ENCODE measurements at regions not wholly inside any gene's neighbourhood (a gene's known extent, or its start where the extent isn't known, plus 50 kb on each side); places are given as distances from the start of the nearest gene placed in this dataset.

DNA sequence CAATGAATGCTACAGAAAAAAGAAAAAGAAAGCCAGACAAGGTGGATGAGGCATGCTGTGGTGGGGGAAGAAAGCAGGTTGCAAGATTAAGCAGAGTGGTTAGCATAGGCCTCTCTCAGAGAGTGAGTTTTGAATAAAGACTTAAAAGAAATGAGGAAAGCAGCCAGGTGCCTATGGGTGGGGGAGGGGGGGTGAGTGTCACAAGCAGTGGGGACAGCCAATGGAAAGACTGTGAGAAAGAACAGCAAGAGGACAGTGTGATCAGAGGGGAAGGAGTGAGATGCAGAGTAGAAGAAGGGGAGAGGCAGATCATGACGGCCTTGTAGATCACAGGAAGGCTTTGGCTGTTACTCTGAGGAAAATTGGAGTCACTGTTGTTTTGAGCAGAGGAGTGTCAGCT is 162.5 kb downstream of the SOX3 start:
- no peaks in the 10 kb centered on the region for H3K9me3 ChIP-seq
- intact Hi-C loops (cut with DNase I) = no loop called here
- TF ChIP-seq, protein P1, sequence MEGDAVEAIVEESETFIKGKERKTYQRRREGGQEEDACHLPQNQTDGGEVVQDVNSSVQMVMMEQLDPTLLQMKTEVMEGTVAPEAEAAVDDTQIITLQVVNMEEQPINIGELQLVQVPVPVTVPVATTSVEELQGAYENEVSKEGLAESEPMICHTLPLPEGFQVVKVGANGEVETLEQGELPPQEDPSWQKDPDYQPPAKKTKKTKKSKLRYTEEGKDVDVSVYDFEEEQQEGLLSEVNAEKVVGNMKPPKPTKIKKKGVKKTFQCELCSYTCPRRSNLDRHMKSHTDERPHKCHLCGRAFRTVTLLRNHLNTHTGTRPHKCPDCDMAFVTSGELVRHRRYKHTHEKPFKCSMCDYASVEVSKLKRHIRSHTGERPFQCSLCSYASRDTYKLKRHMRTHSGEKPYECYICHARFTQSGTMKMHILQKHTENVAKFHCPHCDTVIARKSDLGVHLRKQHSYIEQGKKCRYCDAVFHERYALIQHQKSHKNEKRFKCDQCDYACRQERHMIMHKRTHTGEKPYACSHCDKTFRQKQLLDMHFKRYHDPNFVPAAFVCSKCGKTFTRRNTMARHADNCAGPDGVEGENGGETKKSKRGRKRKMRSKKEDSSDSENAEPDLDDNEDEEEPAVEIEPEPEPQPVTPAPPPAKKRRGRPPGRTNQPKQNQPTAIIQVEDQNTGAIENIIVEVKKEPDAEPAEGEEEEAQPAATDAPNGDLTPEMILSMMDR (IDR thresholded peaks at IDR 0.05) = no peak
- H3K27ac ChIP-seq = no peak overlapping the region
- H3K4me1 ChIP-seq = no peaks in the 10 kb centered on the region
- H3K36me3 ChIP-seq = no peaks in the 10 kb centered on the region
- DNase-seq (ENCODE audit: low spot score in 2 of 2) = no peak
- no peak overlapping the region for H3K4me3 ChIP-seq
- no peaks in the 10 kb centered on the region for H3K27me3 ChIP-seq

DNA sequence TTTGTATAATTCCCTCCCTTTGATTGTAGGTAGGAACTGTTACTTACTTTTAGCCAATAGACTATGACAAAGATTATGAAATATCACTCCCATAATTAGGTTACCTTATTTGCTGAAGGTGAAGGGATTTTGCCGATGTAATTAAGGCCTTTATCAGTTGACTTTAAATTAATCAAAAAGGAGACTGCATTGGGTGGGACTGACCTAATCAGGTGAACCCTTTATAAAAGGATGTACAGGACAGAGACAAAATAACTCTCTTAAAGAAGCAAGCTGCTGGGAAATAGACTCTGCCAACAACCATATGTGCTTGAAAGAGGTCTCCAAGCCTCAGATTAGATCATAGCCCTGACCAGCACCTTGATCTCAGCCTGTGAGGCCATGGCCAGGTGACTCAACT is 167.6 kb downstream of the SOX3 start:
- H3K4me3 ChIP-seq = no peak overlapping the region
- no peak for DNase-seq (ENCODE audit: low spot score in 2 of 2)

DNA sequence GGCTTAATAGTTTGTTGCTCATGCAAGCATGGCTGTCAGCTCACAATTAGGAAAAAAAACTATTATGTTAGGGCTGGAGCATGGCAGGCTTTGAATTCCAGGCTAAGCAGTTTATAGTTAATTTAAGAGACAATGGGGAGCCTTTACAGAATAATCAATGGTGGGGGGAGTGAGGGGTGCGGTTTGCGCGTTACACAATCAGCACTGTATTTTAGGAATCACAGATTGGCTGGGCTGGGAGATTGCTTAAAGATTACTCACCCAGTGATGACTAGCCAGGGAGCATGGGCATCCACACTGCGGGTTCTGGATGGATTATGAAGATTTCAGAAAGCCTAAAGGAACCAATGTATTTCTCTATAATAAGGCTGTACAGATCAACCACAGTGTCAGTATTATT is 186.6 kb downstream of the SOX3 start:
- no peaks in the 10 kb centered on the region for H3K27me3 ChIP-seq
- H3K4me3 ChIP-seq = no peak overlapping the region
- H3K27ac ChIP-seq = no peak overlapping the region
- H3K4me1 ChIP-seq = no peaks in the 10 kb centered on the region
- no peak for DNase-seq (ENCODE audit: low spot score in 2 of 2)
- no peaks in the 10 kb centered on the region for H3K9me3 ChIP-seq
- no peaks in the 10 kb centered on the region for H3K36me3 ChIP-seq
- intact Hi-C loops (cut with DNase I) = no loop called here
- TF ChIP-seq, protein P1 (IDR thresholded peaks at IDR 0.05) = no peak

More for the DNA sequence above, 167.6 kb downstream of the SOX3 start:
- Histone ChIP-seq H3K36me3 (no peaks in the 10 kb centered on the region), H3K4me1 (no peaks in the 10 kb centered on the region), H3K27me3 (no peaks in the 10 kb centered on the region), H3K27ac (no peak overlapping the region), H3K9me3 (no peaks in the 10 kb centered on the region)
- intact Hi-C loops (cut with DNase I) = no loop called here
- TF ChIP-seq, protein P1 (IDR thresholded peaks at IDR 0.05) = no peak

DNA sequence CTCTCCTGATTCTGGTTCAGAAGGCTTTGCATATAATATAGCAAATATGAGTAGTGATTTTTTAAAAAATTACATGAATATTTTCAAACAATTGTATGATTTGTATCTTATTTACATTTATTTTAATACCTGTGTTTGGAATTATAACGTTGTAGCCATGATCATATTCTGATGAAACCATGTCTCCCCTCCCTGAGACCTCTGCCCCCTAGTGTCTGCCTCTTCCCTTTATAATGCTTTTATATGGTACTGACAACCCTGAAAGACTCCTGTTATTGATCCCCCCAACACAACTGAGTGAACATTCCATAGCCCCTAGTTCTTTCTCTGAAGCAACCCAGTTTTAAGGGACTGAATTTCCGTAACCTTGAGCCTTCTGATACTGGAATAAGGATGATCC is 187.4 kb downstream of the SOX3 start:
- intact Hi-C loops (cut with DNase I) = no loop called here
- no peaks in the 10 kb centered on the region for H3K36me3 ChIP-seq
- H3K9me3 ChIP-seq = no peaks in the 10 kb centered on the region
- TF ChIP-seq, protein P1 (IDR thresholded peaks at IDR 0.05) = no peak
- no peak for DNase-seq (ENCODE audit: low spot score in 2 of 2)
- H3K27me3 ChIP-seq = no peaks in the 10 kb centered on the region
- H3K4me3 ChIP-seq = no peak overlapping the region
- H3K27ac ChIP-seq = no peak overlapping the region
- H3K4me1 ChIP-seq = no peaks in the 10 kb centered on the region

DNA sequence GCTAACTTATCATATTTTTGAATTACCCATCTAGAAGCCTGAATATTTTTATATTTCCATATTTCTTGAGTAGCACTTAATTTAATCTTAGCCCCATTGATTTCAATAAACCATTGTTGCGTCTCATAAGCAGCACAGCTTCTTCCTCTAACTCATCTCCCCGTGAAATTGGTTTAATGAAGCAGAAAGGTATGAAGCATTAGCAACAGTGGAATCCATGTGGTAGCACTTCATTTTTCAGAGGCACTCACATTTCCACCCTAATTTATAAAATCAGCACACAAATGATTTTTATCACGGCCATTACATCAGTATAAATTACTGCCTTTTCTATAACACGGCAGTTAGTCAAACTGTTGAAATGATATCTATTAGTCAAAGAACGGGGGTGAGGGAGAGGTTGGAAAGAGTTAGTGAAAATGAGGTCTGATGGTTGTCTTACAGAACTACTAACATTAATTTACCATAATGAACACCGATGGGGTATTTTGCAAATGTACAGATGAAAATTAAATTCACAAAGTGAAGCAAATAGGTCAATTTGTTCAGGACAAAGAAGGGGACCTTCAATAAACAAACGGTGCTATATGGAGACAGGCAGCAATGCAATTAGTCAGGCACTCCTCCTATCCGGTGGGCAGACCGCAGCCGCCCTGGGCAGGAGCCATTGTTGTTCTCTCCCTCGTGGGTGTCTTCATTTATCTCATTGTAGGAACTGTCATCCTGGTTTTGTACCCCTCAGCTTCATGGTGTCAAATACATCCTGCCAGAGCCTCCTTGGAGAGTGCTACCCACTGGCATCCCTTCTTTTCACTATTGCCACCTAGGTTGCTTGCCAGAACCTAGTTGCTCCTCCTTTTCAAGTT is 205.7 kb downstream of the SOX3 start:
- no peak for DNase-seq (ENCODE audit: low spot score in 2 of 2)
- no peaks in the 10 kb centered on the region for H3K4me1 ChIP-seq
- intact Hi-C loops (cut with DNase I) = no loop called here
- no peak overlapping the region for H3K27ac ChIP-seq
- H3K4me3 ChIP-seq = no peak overlapping the region
- no peaks in the 10 kb centered on the region for H3K27me3 ChIP-seq
- no peaks in the 10 kb centered on the region for H3K36me3 ChIP-seq
- H3K9me3 ChIP-seq = no peaks in the 10 kb centered on the region
- TF ChIP-seq, protein P1 (IDR thresholded peaks at IDR 0.05) = no peak

Data from ascending aorta (tissue), 2 donors.